LHCN-M2 (cell line): ENCODE measurements at regions not wholly inside any gene's neighbourhood (a gene's known extent, or its start where the extent isn't known, plus 50 kb on each side); places are given as distances from the start of the nearest gene placed in this dataset.

ENCODE experiments used
- DNase-seq: peaks from one replicate; pipeline ENCODE4 v3.0.0-alpha.2; 2012; ENCODE audit warnings: low read depth

- no peak for DNase-seq
These were observed 348.2 kb downstream of the SAMD5 start for GRCh38 chr6:147856687-147857086.

- no peak for DNase-seq
These were observed 349.9 kb downstream of the SAMD5 start for GRCh38 chr6:147858421-147858820.

GRCh38 chr6:147859071-147859470 lies 350.6 kb downstream of the SAMD5 start:
- no peak for DNase-seq

- DNase-seq, result no peak
These were observed 353.2 kb downstream of the SAMD5 start for GRCh38 chr6:147861696-147862095.

GRCh38 chr6:147867433-147868226 lies 359.1 kb downstream of the SAMD5 start:
- DNase-seq, result no peak

GRCh38 chr6:147868427-147869190 lies 360.1 kb downstream of the SAMD5 start:
- peak; percentile 79 for DNase-seq

- DNase-seq, result peak; percentile 56
These were observed 360.7 kb downstream of the SAMD5 start for GRCh38 chr6:147869201-147869600.

GRCh38 chr6:147869869-147870268 lies 361.4 kb downstream of the SAMD5 start:
- no peak for DNase-seq

- DNase-seq, result no peak
These were observed 362.1 kb downstream of the SAMD5 start for GRCh38 chr6:147870506-147871110.

GRCh38 chr6:147872002-147872401 lies 363.5 kb downstream of the SAMD5 start:
- DNase-seq, result no peak

GRCh38 chr6:147873816-147874215 lies 365.3 kb downstream of the SAMD5 start:
- peak; percentile 29 for DNase-seq

- DNase-seq, result no peak
These were observed 365.8 kb downstream of the SAMD5 start for GRCh38 chr6:147874322-147874721.

- DNase-seq, result no peak
These were observed 370.6 kb downstream of the SAMD5 start for GRCh38 chr6:147879031-147879580.

- no peak for DNase-seq
These were observed 372.9 kb downstream of the SAMD5 start for GRCh38 chr6:147881432-147881831.

- no peak for DNase-seq
These were observed 379.9 kb downstream of the SAMD5 start for GRCh38 chr6:147888374-147888773.

GRCh38 chr6:147891671-147892070 lies 383.2 kb downstream of the SAMD5 start:
- DNase-seq, result no peak

- DNase-seq, result no peak
These were observed 384.0 kb downstream of the SAMD5 start for GRCh38 chr6:147892476-147892875.

GRCh38 chr6:147895272-147895671 lies 386.8 kb downstream of the SAMD5 start:
- no peak for DNase-seq

GRCh38 chr6:147900247-147900830 lies 391.8 kb downstream of the SAMD5 start:
- DNase-seq, result no peak

- DNase-seq, result peak; percentile 81
These were observed 394.8 kb downstream of the SAMD5 start for GRCh38 chr6:147903321-147903720.

GRCh38 chr6:147903931-147904330 lies 395.4 kb downstream of the SAMD5 start:
- peak; percentile 35 for DNase-seq

- peak; percentile 13 for DNase-seq
These were observed 395.9 kb downstream of the SAMD5 start for GRCh38 chr6:147904416-147904815.
